Activated CD4-positive, alpha-beta T cell treated with anti-CD3 and anti-CD28 coated beads, Interleukin-2, amount 10 ng/mL, durations not matched to agents 7 days and 5 days (primary cell): ENCODE measurements at regions not wholly inside any gene's neighbourhood (a gene's known extent, or its start where the extent isn't known, plus 50 kb on each side); places are given as distances from the start of the nearest gene placed in this dataset.
"Not testable (repeated sequence)": the region's sequence is repeated elsewhere in the genome, so short reads cannot be mapped to it uniquely, and the experiment has no call there.

Experiments
- CTCF ChIA-PET: fragments of 350-600 bp; sonication (Branson Sonifier 250); formaldehyde crosslinking; loops from one replicate; lab custom pipeline; 2021; ENCODE audit warnings: antibody characterized with exemption; lab: Charles Lee
- POLR2A ChIA-PET: fragments of 350-600 bp; sonication (Branson Sonifier 250); formaldehyde crosslinking; loops from one replicate; lab custom pipeline; 2021; ENCODE audit warnings: antibody characterized with exemption; lab: Charles Lee
- DNase-seq: peaks from one replicate; pipeline ENCODE4 v3.0.0-alpha.2; 2020
- H3K27ac Mint-ChIP-seq: one replicate; pipeline ENCODE4 v1.8.0; 2021; ENCODE audit warnings: mild to moderate bottlenecking, moderate library complexity, mixed read lengths
- H3K27me3 Mint-ChIP-seq: one replicate; pipeline ENCODE4 v1.8.0; 2021; ENCODE audit warnings: mixed read lengths
- H3K36me3 Mint-ChIP-seq: one replicate; pipeline ENCODE4 v1.8.0; 2021; ENCODE audit warnings: low read depth, mixed read lengths
- H3K4me1 Mint-ChIP-seq: one replicate; pipeline ENCODE4 v1.8.0; 2021; ENCODE audit warnings: mixed read lengths
- H3K4me3 Mint-ChIP-seq: one replicate; pipeline ENCODE4 v1.8.0; 2021; ENCODE audit warnings: mild to moderate bottlenecking, moderate library complexity, mixed read lengths
- H3K9me3 Mint-ChIP-seq: one replicate; pipeline ENCODE4 v1.8.0; 2021; ENCODE audit warnings: mixed read lengths

- peaks cover 19% of the 10 kb centered on the region for H3K9me3 Mint-ChIP-seq
- ChIA-PET CTCF (no interaction called here), POLR2A (no interaction called here)
- no peak overlapping the region for H3K4me3 Mint-ChIP-seq
- no peaks in the 10 kb centered on the region for H3K4me1 Mint-ChIP-seq
- no peak overlapping the region for H3K27ac Mint-ChIP-seq
- H3K36me3 Mint-ChIP-seq: no peaks in the 10 kb centered on the region
- H3K27me3 Mint-ChIP-seq: no peaks in the 10 kb centered on the region
- no peak for DNase-seq
Observed at GRCh38 chr3:153567556-153567955, 405.5 kb downstream of the RAP2B start.

DNA sequence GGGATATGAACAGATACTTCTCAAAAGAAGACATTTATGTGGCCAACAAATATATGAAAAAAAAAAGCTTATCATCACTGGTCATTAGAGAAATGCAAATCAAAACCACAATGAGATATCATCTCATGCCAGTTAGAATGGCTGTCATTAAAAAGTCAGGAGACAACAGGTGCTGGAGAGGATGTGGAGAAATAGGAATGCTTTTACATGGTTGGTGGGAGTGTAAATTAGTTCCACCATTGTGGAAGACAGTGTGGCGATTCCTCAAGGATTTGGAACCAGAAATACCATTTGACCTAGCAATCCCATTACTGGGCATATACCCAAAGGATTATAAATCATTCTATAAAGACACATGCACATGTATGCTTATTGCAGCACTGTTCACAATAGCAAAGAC lies 408.5 kb downstream of the RAP2B start:
- DNase-seq, H3K4me1 Mint-ChIP-seq, H3K36me3 Mint-ChIP-seq, POLR2A ChIA-PET, H3K9me3 Mint-ChIP-seq, CTCF ChIA-PET, H3K4me3 Mint-ChIP-seq, H3K27me3 Mint-ChIP-seq: not testable (repeated sequence)
- peak overlapping the region; percentile 52 for H3K27ac Mint-ChIP-seq

GRCh38 chr3:153572165-153572564 lies 410.1 kb downstream of the RAP2B start:
- H3K27me3 Mint-ChIP-seq: no peaks in the 10 kb centered on the region
- POLR2A ChIA-PET: no interaction called here

DNA sequence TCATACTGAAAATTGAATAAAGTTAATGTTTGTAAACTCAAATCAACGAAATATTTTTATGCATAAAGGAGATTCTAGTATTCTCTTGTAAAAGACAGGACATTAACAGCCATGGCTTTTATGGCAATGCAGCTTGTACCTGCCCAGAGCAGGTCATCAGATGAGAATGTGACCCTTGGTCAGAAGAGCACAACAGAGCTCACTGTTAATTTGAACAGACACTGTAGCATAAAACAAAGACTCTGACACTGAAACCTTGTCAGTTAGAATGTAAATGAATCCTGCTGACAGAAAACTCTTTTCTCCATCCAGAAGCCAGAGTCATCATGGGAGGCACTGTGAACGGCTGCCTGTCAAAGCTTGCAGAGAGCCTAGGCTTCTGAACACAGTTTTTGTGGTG lies 410.6 kb downstream of the RAP2B start:
- Mint-ChIP-seq H3K4me3 (no peak overlapping the region), H3K9me3 (no peaks in the 10 kb centered on the region), H3K27ac (no peak overlapping the region), H3K36me3 (no peaks in the 10 kb centered on the region), H3K27me3 (no peaks in the 10 kb centered on the region), H3K4me1 (no peaks in the 10 kb centered on the region)
- POLR2A ChIA-PET: no interaction called here
- no peak for DNase-seq
- CTCF ChIA-PET: interaction anchor here (0.6 kb wide), 1 partner anchor 172 kb away, joined by 3 read pairs; no protein-coding TSS in a partner anchor

More at GRCh38 chr3:153572165-153572564, 410.1 kb downstream of the RAP2B start:
- Mint-ChIP-seq H3K4me3 (no peak overlapping the region), H3K36me3 (no peaks in the 10 kb centered on the region), H3K9me3 (no peaks in the 10 kb centered on the region), H3K4me1 (no peaks in the 10 kb centered on the region), H3K27ac (no peak overlapping the region)
- CTCF ChIA-PET: interaction anchor here (0.6 kb wide), 1 partner anchor 171 kb away, joined by 3 read pairs; no protein-coding TSS in a partner anchor
- DNase-seq: no peak

- DNase-seq: no peak
- H3K27ac Mint-ChIP-seq: no peak overlapping the region
- H3K4me1 Mint-ChIP-seq: no peaks in the 10 kb centered on the region
- H3K27me3 Mint-ChIP-seq: no peaks in the 10 kb centered on the region
- ChIA-PET CTCF (no interaction called here), POLR2A (no interaction called here)
- H3K36me3 Mint-ChIP-seq: no peaks in the 10 kb centered on the region
- H3K4me3 Mint-ChIP-seq: no peak overlapping the region
- no peaks in the 10 kb centered on the region for H3K9me3 Mint-ChIP-seq
Observed at GRCh38 chr3:153573481-153573880, 411.5 kb downstream of the RAP2B start.

GRCh38 chr3:153574445-153574844 lies 412.4 kb downstream of the RAP2B start:
- no peaks in the 10 kb centered on the region for H3K36me3 Mint-ChIP-seq

GRCh38 chr3:153577059-153577736 lies 415.2 kb downstream of the RAP2B start:
- Mint-ChIP-seq H3K9me3 (no peaks in the 10 kb centered on the region), H3K36me3 (no peaks in the 10 kb centered on the region), H3K27me3 (no peaks in the 10 kb centered on the region), H3K27ac (no peak overlapping the region), H3K4me1 (no peaks in the 10 kb centered on the region), H3K4me3 (no peak overlapping the region)
- CTCF ChIA-PET: no interaction called here
- POLR2A ChIA-PET: no interaction called here
- DNase-seq: no peak

More at GRCh38 chr3:153574445-153574844, 412.4 kb downstream of the RAP2B start:
- H3K9me3 Mint-ChIP-seq: no peaks in the 10 kb centered on the region
- ChIA-PET CTCF (no interaction called here), POLR2A (no interaction called here)
- H3K4me1 Mint-ChIP-seq: no peaks in the 10 kb centered on the region
- H3K4me3 Mint-ChIP-seq: no peak overlapping the region
- H3K27me3 Mint-ChIP-seq: no peaks in the 10 kb centered on the region
- H3K27ac Mint-ChIP-seq: no peak overlapping the region
- no peak for DNase-seq

GRCh38 chr3:153578046-153578445 lies 416.0 kb downstream of the RAP2B start:
- DNase-seq: no peak
- CTCF ChIA-PET: no interaction called here
- no peaks in the 10 kb centered on the region for H3K9me3 Mint-ChIP-seq
- H3K4me3 Mint-ChIP-seq: no peak overlapping the region
- no peaks in the 10 kb centered on the region for H3K36me3 Mint-ChIP-seq
- POLR2A ChIA-PET: no interaction called here
- H3K27me3 Mint-ChIP-seq: no peaks in the 10 kb centered on the region
- no peaks in the 10 kb centered on the region for H3K4me1 Mint-ChIP-seq
- H3K27ac Mint-ChIP-seq: no peak overlapping the region

DNA sequence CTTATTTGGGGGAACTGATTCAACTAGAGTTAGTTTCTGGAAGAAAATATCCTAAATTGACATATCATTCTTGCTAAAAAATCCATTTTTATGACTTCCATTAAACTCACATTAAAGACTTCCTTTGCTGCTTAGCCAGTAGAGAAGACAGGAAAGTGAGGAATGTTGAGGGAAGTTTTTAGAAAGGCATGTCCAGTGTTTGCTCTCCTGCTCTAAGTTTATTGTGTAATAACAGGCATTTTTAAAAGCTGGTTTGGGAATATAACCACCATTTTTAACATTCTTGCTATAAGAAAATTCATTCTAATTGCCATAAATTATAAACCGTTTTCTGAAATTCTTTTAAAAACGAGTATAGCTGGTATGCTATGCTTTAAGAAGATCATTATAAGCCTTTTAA lies 428.0 kb downstream of the RAP2B start:
- Mint-ChIP-seq H3K36me3 (no peaks in the 10 kb centered on the region), H3K4me3 (no peak overlapping the region), H3K27me3 (no peaks in the 10 kb centered on the region), H3K9me3 (no peaks in the 10 kb centered on the region), H3K27ac (no peak overlapping the region), H3K4me1 (no peaks in the 10 kb centered on the region)
- ChIA-PET POLR2A (interaction anchor here (0.6 kb wide), 1 partner anchor 424 kb away, joined by 4 read pairs; no protein-coding TSS in a partner anchor), CTCF (no interaction called here)
- no peak for DNase-seq

DNA sequence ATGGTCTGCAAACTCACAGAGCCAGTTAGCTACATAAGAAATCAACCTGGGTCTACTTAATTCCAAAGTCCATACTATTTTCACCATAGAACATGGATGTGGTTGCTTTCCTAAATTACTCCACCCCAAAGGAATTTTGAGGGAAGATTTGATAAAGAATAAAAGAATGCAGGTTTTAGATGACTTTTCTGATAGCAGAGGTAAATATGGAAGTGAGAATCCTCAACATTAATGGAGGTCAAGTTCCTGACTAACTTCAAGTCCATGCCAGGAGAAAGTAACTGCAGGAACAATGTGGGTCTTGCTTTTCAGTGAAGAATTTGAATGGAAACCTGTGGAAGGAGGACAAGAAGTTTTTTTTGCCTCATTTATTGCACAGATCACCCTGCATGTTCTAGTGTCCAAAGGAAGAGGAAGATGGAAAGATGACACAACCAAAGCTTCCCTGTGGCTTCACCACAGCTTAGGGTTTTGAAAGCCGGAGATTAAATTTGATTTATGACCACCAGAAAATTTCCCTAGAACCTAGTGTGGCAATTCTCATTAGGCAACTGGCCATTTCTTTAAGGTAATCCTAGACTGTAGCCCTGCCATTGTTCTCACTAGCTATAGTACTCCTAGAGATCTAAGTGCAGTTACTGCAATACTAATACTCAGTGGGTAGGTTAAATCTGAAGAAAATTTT lies 429.7 kb downstream of the RAP2B start:
- ChIA-PET POLR2A (no interaction called here), CTCF (no interaction called here)
- no peak for DNase-seq
- no peaks in the 10 kb centered on the region for H3K4me1 Mint-ChIP-seq
- H3K9me3 Mint-ChIP-seq: no peaks in the 10 kb centered on the region
- H3K4me3 Mint-ChIP-seq: no peak overlapping the region
- H3K27me3 Mint-ChIP-seq: no peaks in the 10 kb centered on the region
- no peaks in the 10 kb centered on the region for H3K36me3 Mint-ChIP-seq
- no peak overlapping the region for H3K27ac Mint-ChIP-seq

DNA sequence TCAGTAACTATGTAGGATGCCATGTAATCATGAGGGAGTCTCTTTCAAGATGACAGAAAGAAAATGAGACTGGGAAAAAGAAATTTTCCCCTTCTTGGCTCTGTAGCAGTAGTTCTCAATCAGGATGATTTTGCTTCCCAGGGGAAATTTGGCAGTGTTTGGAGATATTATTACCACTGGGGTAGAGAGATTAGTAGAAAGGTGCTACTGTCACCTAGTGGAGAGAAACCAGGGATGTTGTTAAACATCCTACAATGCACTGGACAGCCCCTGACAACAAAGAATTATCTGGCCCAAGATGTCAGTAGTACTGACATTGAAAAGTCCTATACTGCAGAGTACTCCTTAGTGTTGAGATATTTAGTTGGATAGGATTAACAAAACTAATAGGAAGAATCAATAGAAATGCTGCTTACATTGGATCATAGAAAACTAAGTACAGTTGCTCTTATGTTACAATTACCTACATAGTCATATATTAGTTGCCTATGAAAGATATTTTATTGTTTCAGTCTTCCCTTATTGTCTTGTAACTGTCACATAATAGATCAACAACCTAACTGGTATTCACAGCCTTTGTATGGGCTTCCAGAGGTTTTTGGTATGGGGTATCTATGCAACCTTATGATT lies 433.3 kb downstream of the RAP2B start:
- POLR2A ChIA-PET: no interaction called here

DNA sequence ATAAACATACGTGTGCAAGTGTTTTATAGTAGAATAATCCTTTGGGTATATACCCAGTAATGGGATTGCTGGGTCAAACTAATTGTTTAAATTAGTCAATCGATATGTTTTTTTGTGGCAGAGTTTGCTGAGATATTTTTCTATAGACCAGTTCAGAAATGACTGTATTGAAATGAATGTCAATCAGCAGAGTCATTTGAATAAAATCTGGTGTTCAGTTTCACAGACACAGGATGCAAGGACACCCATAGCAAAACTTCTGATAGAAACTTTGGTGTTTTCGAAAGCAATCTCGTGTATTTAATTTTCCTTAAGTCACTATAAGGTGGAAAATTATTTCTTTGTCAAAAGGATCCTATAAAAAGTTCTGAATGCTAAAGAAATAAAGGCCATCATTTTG lies 434.4 kb downstream of the RAP2B start:
- H3K4me3 Mint-ChIP-seq: no peak overlapping the region
- no peaks in the 10 kb centered on the region for H3K9me3 Mint-ChIP-seq
- POLR2A ChIA-PET: interaction anchor here (0.7 kb wide), 1 partner anchor 235 kb away, joined by 3 read pairs; no protein-coding TSS in a partner anchor
- DNase-seq: no peak
- H3K4me1 Mint-ChIP-seq: peaks cover 2% of the 10 kb centered on the region
- H3K27me3 Mint-ChIP-seq: no peaks in the 10 kb centered on the region
- no peaks in the 10 kb centered on the region for H3K36me3 Mint-ChIP-seq
- CTCF ChIA-PET: no interaction called here
- H3K27ac Mint-ChIP-seq: no peak overlapping the region

More for the DNA sequence above, 433.3 kb downstream of the RAP2B start:
- peak; percentile 7 for DNase-seq
- Mint-ChIP-seq H3K36me3 (no peaks in the 10 kb centered on the region), H3K27ac (no peak overlapping the region), H3K27me3 (no peaks in the 10 kb centered on the region), H3K9me3 (no peaks in the 10 kb centered on the region), H3K4me3 (no peak overlapping the region), H3K4me1 (no peaks in the 10 kb centered on the region)
- CTCF ChIA-PET: no interaction called here

DNA sequence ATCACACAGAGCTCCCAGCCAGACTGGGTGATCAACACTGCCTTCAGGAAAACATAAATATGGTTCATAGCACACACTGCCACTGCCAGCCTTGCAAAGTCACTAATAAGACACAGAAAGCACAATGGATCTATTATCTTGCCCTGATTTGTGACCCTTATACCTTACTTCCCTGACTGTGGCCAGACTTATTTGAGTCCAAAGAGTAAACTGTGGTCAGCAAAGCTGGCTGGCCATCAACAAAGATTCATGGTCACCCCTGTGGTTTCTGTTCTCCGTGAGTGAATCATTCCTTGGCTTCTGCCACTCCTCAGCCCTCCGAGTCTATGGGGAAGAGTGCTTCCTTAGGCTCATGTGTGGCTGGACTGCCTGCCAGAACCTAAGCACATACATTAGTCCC lies 437.7 kb downstream of the RAP2B start:
- no peak overlapping the region for H3K4me3 Mint-ChIP-seq
- POLR2A ChIA-PET: no interaction called here
- H3K4me1 Mint-ChIP-seq: peaks cover 6% of the 10 kb centered on the region
- DNase-seq: no peak
- H3K27ac Mint-ChIP-seq: no peak overlapping the region
- no peaks in the 10 kb centered on the region for H3K9me3 Mint-ChIP-seq
- no peaks in the 10 kb centered on the region for H3K27me3 Mint-ChIP-seq
- CTCF ChIA-PET: no interaction called here
- H3K36me3 Mint-ChIP-seq: no peaks in the 10 kb centered on the region
